AG04449 (cell line): ENCODE measurements at regions not wholly inside any gene's neighbourhood (a gene's known extent, or its start where the extent isn't known, plus 50 kb on each side); places are given as distances from the start of the nearest gene placed in this dataset.

ENCODE experiments used
- CTCF ChIA-PET: fragments of 350-600 bp; formaldehyde crosslinking; extraction: SDS; loops from one replicate; lab custom pipeline; 2021; ENCODE audit warnings: antibody characterized with exemption; lab: Yijun Ruan, JAX
- POLR2A ChIA-PET: fragments of 400-600, 350-600 bp; formaldehyde crosslinking; extraction: SDS; loops from one replicate; lab custom pipeline; 2020; ENCODE audit warnings: antibody characterized with exemption, inconsistent platforms; lab: Yijun Ruan, JAX
- DNase-seq: peaks from one replicate; pipeline ENCODE4 v3.0.0-alpha.2; 2010; ENCODE audit warnings: low read depth, low spot score
- H3K4me3 ChIP-seq: 2 replicates; pipeline ENCODE4 v1.5.1; 2011; ENCODE audit warnings: low read depth, mild to moderate bottlenecking, control low read depth, low read length
- CTCF ChIP-seq: IDR thresholded peaks from one replicate; pipeline ENCODE4 v1.5.1; 2011; ENCODE audit warnings: mild to moderate bottlenecking, moderate library complexity, low read length, control low read depth, inconsistent platforms; ENCODE audit not compliant: insufficient read depth; ENCODE audit errors: missing control alignments

GRCh38 chr15:38750786-38751185 lies 186.2 kb upstream of the RASGRP1 start:
- TF ChIP-seq CTCF: no peak
- H3K4me3 ChIP-seq: no peak overlapping the region
- no peak for DNase-seq
- ChIA-PET CTCF (no interaction called here), POLR2A (no interaction called here)

- H3K4me3 ChIP-seq: no peak overlapping the region
- DNase-seq: no peak
- CTCF ChIA-PET: no interaction called here
- TF ChIP-seq CTCF: no peak
- POLR2A ChIA-PET: no interaction called here
Observed at GRCh38 chr15:38755718-38756117, 191.1 kb upstream of the RASGRP1 start.

- ChIA-PET CTCF (interaction anchor here (1.3 kb wide), 1 partner anchor 14 kb away, joined by 4 read pairs; no protein-coding TSS in a partner anchor), POLR2A (interaction anchor here (0.6 kb wide), 1 partner anchor 827 kb away, joined by 3 read pairs; no protein-coding TSS in a partner anchor)
- no peak for DNase-seq
- H3K4me3 ChIP-seq: no peak overlapping the region
- no peak for TF ChIP-seq CTCF
Observed at GRCh38 chr15:38756441-38756840, 191.8 kb upstream of the RASGRP1 start.

- no peak overlapping the region for H3K4me3 ChIP-seq
- no peak for TF ChIP-seq CTCF
- DNase-seq: peak; percentile 79
- POLR2A ChIA-PET: interaction anchor here (1.0 to 1.5 kb wide), 4 partner anchors 13 to 823 kb away, joined by 3 to 4 read pairs (median 4); partner anchors contain the start of gene THBS1
- CTCF ChIA-PET: interaction anchor here (1.2 to 1.5 kb wide), 3 partner anchors 9 to 10 kb away, joined by 3 to 5 read pairs (median 3); no protein-coding TSS in a partner anchor
Observed at GRCh38 chr15:38758043-38758442, 193.4 kb upstream of the RASGRP1 start.

- H3K4me3 ChIP-seq: no peak overlapping the region
- POLR2A ChIA-PET: no interaction called here
- TF ChIP-seq CTCF: no peak
- CTCF ChIA-PET: interaction anchor here (2.3 kb wide), 1 partner anchor 8 kb away, joined by 8 read pairs; no protein-coding TSS in a partner anchor
- no peak for DNase-seq
Observed at GRCh38 chr15:38761681-38762080, 197.1 kb upstream of the RASGRP1 start.

GRCh38 chr15:38768970-38769369 lies 204.4 kb upstream of the RASGRP1 start:
- H3K4me3 ChIP-seq: no peak overlapping the region
- TF ChIP-seq CTCF: peak; percentile 16
- ChIA-PET POLR2A (no interaction called here), CTCF (interaction anchor here (0.7 to 3.8 kb wide), 7 partner anchors 8 to 222 kb away, joined by 3 to 12 read pairs (median 4); no protein-coding TSS in a partner anchor)
- no peak for DNase-seq
